MM.1S (cell line): ENCODE measurements at regions not wholly inside any gene's neighbourhood (a gene's known extent, or its start where the extent isn't known, plus 50 kb on each side); places are given as distances from the start of the nearest gene placed in this dataset.

Experiments used
- DNase-seq: peaks from one replicate; pipeline ENCODE4 v3.0.0-alpha.2; 2015
- H2AFZ ChIP-seq: fragments of 300-600 bp; sonication (generic); 2 replicates; pipeline ENCODE4 v1.6.0; 2016; ENCODE audit warnings: antibody characterized with exemption, low read length
- H3F3A ChIP-seq: fragments of 300-600 bp; sonication (generic); 2 replicates; pipeline ENCODE4 v1.6.1; 2016; ENCODE audit warnings: mild to moderate bottlenecking, antibody characterized with exemption, low read length, moderate library complexity, mixed read lengths; ENCODE audit not compliant: insufficient read depth
- H3K27ac ChIP-seq: fragments of 300-600 bp; sonication (generic); 2 replicates; pipeline ENCODE4 v1.5.1; 2016; ENCODE audit warnings: mild to moderate bottlenecking, low read length
- H3K27me3 ChIP-seq: fragments of 300-600 bp; sonication (generic); replicated peaks from 2 replicates; pipeline ENCODE4 v1.6.0; 2016; ENCODE audit warnings: low read length; ENCODE audit not compliant: insufficient read depth
- H3K36me3 ChIP-seq: fragments of 300-600 bp; sonication (generic); replicated peaks from 2 replicates; pipeline ENCODE4 v1.6.1; 2016; ENCODE audit warnings: mild to moderate bottlenecking, low read length, mixed read lengths; ENCODE audit not compliant: insufficient read depth
- H3K4me1 ChIP-seq: fragments of 300-600 bp; sonication (generic); 2 replicates; pipeline ENCODE4 v1.6.1; 2016; ENCODE audit warnings: low read length, mixed read lengths
- H3K4me2 ChIP-seq: fragments of 300-600 bp; sonication (generic); 2 replicates; pipeline ENCODE4 v1.6.0; 2016; ENCODE audit warnings: low read depth, low read length
- H3K4me3 ChIP-seq: fragments of 300-600 bp; sonication (generic); 2 replicates; pipeline ENCODE4 v1.5.1; 2016; ENCODE audit warnings: low read length, mixed read lengths
- H3K79me2 ChIP-seq: fragments of 300-600 bp; sonication (generic); 2 replicates; pipeline ENCODE4 v1.6.1; 2016; ENCODE audit warnings: mixed run types, low read length, mixed read lengths
- H3K9ac ChIP-seq: fragments of 300-600 bp; sonication (generic); 2 replicates; pipeline ENCODE4 v1.6.1; 2016; ENCODE audit warnings: low read length, mixed read lengths
- H3K9me2 ChIP-seq: fragments of 300-600 bp; sonication (generic); replicated peaks from 2 replicates; pipeline ENCODE4 v1.6.1; 2016; ENCODE audit warnings: mild to moderate bottlenecking, low read length, mixed read lengths; ENCODE audit not compliant: insufficient read depth
- H3K9me3 ChIP-seq: fragments of 300-600 bp; sonication (generic); replicated peaks from 2 replicates; pipeline ENCODE4 v1.6.1; 2016; ENCODE audit warnings: mild to moderate bottlenecking, low read length, mixed read lengths; ENCODE audit not compliant: insufficient read depth
- H4K20me1 ChIP-seq: fragments of 300-600 bp; sonication (generic); 2 replicates; pipeline ENCODE4 v1.6.1; 2016; ENCODE audit warnings: mild to moderate bottlenecking, low read length, moderate library complexity, mixed read lengths; ENCODE audit not compliant: insufficient read depth
- EZH2 ChIP-seq: fragments of 300-600 bp; sonication (generic); optimal IDR thresholded peaks from 2 replicates; pipeline ENCODE3; 2017; ENCODE audit warnings: low read depth, mild to moderate bottlenecking, antibody characterized with exemption, low read length, mixed read lengths
- EZH2phosphoT487 ChIP-seq: fragments of 300-600 bp; sonication (generic); IDR thresholded peaks from 2 replicates; pipeline ENCODE4 v1.6.1; 2018; ENCODE audit warnings: antibody characterized with exemption, low read length
- TF ChIP-seq, protein P1 (sequence below): fragments of 300-600 bp; sonication (generic); IDR thresholded peaks from 2 replicates; pipeline ENCODE4 v1.5.1; 2016; ENCODE audit warnings: antibody characterized with exemption, low read length, mixed read lengths

DNA sequence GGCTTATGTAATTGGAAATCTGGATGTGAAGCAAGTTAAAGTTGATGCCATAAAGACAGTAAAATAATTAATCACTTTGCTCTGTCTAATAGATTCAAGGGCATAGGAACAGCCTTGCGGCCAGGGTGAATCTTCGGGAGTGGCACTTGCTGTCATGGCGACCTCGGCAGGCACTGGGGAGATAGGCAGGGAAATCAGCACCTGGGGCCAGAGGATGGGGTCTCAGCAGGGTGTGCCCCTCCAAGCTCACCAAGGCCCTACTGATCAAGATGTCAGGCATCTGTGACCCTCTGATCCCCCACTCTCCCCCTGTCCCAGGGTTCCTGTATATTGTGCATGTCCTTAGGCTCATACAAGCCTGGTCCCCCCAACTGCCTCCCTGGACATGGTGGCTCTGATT is 187.3 kb downstream of the MELK start:
- Histone ChIP-seq H3K4me1 (no peaks in the 10 kb centered on the region), H3K27ac (no peak overlapping the region), H3K9ac (no peak overlapping the region), H2AFZ (no peak overlapping the region), H3F3A (no peaks in the 10 kb centered on the region), H4K20me1 (no peaks in the 10 kb centered on the region), H3K9me3 (no peaks in the 10 kb centered on the region), H3K36me3 (no peaks in the 10 kb centered on the region), H3K4me3 (no peak overlapping the region), H3K9me2 (no peaks in the 10 kb centered on the region), H3K27me3 (peaks cover 36% of the 10 kb centered on the region), H3K4me2 (no peak overlapping the region), H3K79me2 (no peaks in the 10 kb centered on the region)
- no peak for DNase-seq
- TF ChIP-seq, protein P1, sequence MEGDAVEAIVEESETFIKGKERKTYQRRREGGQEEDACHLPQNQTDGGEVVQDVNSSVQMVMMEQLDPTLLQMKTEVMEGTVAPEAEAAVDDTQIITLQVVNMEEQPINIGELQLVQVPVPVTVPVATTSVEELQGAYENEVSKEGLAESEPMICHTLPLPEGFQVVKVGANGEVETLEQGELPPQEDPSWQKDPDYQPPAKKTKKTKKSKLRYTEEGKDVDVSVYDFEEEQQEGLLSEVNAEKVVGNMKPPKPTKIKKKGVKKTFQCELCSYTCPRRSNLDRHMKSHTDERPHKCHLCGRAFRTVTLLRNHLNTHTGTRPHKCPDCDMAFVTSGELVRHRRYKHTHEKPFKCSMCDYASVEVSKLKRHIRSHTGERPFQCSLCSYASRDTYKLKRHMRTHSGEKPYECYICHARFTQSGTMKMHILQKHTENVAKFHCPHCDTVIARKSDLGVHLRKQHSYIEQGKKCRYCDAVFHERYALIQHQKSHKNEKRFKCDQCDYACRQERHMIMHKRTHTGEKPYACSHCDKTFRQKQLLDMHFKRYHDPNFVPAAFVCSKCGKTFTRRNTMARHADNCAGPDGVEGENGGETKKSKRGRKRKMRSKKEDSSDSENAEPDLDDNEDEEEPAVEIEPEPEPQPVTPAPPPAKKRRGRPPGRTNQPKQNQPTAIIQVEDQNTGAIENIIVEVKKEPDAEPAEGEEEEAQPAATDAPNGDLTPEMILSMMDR, result no peak
- TF ChIP-seq EZH2phosphoT487 (no peak), EZH2 (no peak)

DNA sequence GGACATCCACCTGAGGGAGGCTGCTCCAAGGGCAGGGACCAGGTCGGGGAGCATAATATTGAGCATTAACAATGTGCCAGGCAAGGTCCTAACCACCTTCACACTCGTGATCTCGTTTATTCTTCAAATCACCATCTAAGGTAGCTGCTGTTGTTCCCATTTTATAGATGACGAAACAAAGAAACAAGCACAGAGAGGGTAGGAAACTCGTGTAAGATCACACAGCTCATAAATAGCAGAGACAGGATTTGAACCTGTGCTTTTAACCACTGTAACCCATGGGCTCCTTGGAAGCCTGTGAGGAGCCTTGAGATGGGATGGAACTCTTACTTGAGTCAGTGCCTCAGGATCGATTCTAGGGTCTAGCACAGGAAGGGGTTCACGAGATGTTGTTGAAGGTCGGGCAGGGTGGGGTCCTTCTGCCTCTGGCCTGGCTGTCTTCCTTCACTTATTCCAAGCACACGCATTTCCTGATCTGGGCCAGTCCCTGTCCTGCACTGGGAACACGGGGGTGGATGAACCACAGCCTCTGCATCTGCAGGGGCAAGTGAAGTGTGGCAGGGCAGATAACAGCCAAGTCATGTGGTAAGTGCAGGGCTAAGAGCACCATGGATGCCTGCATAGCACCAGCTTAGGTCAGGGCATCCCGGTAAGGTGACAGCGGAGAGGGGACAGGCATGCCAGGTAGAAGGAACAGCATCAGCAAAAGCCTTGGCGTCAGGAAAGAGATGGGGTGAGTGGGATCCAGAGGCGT is 188.1 kb downstream of the MELK start:
- Histone ChIP-seq H3K9me3 (no peaks in the 10 kb centered on the region), H3F3A (0 out of 2 replicates have a peak, but pooled peaks cover 6% of the 10 kb centered on the region), H3K27ac (no peak overlapping the region), H3K9me2 (no peaks in the 10 kb centered on the region), H4K20me1 (no peaks in the 10 kb centered on the region), H3K9ac (no peak overlapping the region), H3K4me3 (no peak overlapping the region), H2AFZ (no peak overlapping the region), H3K79me2 (no peaks in the 10 kb centered on the region), H3K4me2 (no peak overlapping the region), H3K27me3 (peaks cover 36% of the 10 kb centered on the region), H3K4me1 (peaks cover 5% of the 10 kb centered on the region), H3K36me3 (no peaks in the 10 kb centered on the region)
- DNase-seq, result no peak
- TF ChIP-seq, protein P1, result no peak
- no peak for TF ChIP-seq EZH2phosphoT487
- no peak for TF ChIP-seq EZH2

DNA sequence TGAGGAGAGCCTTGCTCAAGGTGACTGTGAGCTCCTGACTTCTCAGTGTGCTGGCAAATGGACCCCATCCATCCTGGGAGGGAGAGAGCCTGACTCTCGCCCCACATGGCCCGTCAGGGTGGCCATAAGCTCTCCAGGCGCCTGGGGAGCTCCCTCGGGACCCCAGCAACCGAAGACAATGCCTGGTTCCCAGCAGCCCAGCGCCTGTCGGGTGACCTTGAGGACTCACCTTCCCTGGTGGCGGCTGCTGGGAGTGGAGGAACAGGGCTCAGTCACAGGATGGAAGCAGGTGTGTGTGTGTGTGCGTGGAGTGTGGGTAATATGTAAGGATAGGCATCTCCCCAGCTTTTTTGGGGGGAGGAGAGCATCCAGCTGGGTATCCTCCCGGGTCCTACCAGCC is 190.3 kb downstream of the MELK start:
- Histone ChIP-seq H3K27me3 (peaks cover 49% of the 10 kb centered on the region), H3K9me3 (no peaks in the 10 kb centered on the region), H3K4me3 (no peak overlapping the region), H3K79me2 (no peaks in the 10 kb centered on the region), H3K4me1 (peaks cover 5% of the 10 kb centered on the region), H2AFZ (no peak overlapping the region), H4K20me1 (no peaks in the 10 kb centered on the region), H3K9ac (no peak overlapping the region), H3F3A (peaks cover 9% of the 10 kb centered on the region; the same call in 1 of the 2 replicates), H3K4me2 (no peak overlapping the region), H3K36me3 (no peaks in the 10 kb centered on the region), H3K9me2 (no peaks in the 10 kb centered on the region), H3K27ac (no peak overlapping the region)
- no peak for DNase-seq
- TF ChIP-seq EZH2 (no peak), EZH2phosphoT487 (no peak)
- TF ChIP-seq, protein P1, result no peak
